OCI-LY7 (cell line): ENCODE measurements at regions not wholly inside any gene's neighbourhood (a gene's known extent, or its start where the extent isn't known, plus 50 kb on each side); places are given as distances from the start of the nearest gene placed in this dataset.

Experiments used
- BruUV-seq: library from RNA; stranded (reverse); fragments of 400-500 nt; replicated peaks from 2 replicates; lab custom pipeline; 2021; lab: Mats Ljungman, UMichigan
- CTCF ChIA-PET: fragments of 300-600 bp; sonication (Branson Sonifier 250); formaldehyde crosslinking; loops from one replicate; lab custom pipeline; 2022; ENCODE audit warnings: antibody characterized with exemption; ENCODE audit not compliant: unreplicated experiment; lab: Charles Lee
- POLR2A ChIA-PET: fragments of 300-600 bp; sonication (Branson Sonifier 250); formaldehyde crosslinking; loops from one replicate; lab custom pipeline; 2022; ENCODE audit warnings: antibody characterized with exemption; lab: Charles Lee
- DNase-seq: peaks from one replicate; pipeline ENCODE4 v3.0.0-alpha.2; 2015; ENCODE audit warnings: low spot score
- H2AFZ ChIP-seq: fragments of 200-600 bp; sonication (generic), shearing (Covaris generic); 2 replicates; pipeline ENCODE4 v1.6.1; 2014; ENCODE audit warnings: mild to moderate bottlenecking, antibody characterized with exemption, low read length, moderate library complexity
- H3K27ac ChIP-seq: fragments of 200-600 bp; sonication (generic); 2 replicates; pipeline ENCODE4 v1.5.1; 2014; ENCODE audit warnings: mixed run types, low read depth, mild to moderate bottlenecking, moderate library complexity, low read length, inconsistent platforms; ENCODE audit not compliant: poor library complexity, severe bottlenecking
- H3K36me3 ChIP-seq: fragments of 200-600 bp; sonication (generic); 2 replicates; pipeline ENCODE4 v1.6.1; 2014; ENCODE audit warnings: mild to moderate bottlenecking, antibody characterized with exemption, low read length, moderate library complexity, mixed read lengths; ENCODE audit not compliant: insufficient read depth
- H3K4me1 ChIP-seq: fragments of 200-600 bp; sonication (generic); 2 replicates; pipeline ENCODE4 v1.5.1; 2014; ENCODE audit warnings: mild to moderate bottlenecking, low read length; ENCODE audit not compliant: insufficient read depth, poor library complexity, severe bottlenecking
- H3K4me2 ChIP-seq: fragments of 200-600 bp; sonication (generic); 2 replicates; pipeline ENCODE4 v1.6.1; 2014; ENCODE audit warnings: mild to moderate bottlenecking, low read length
- H3K4me3 ChIP-seq: fragments of 200-600 bp; sonication (generic); 2 replicates; pipeline ENCODE4 v1.5.1; 2014; ENCODE audit warnings: mild to moderate bottlenecking, low read depth, low read length; ENCODE audit not compliant: poor library complexity, severe bottlenecking
- H3K79me2 ChIP-seq: fragments of 200-600 bp; sonication (generic); 2 replicates; pipeline ENCODE4 v1.6.1; 2016; ENCODE audit warnings: low read depth, mild to moderate bottlenecking, low read length, moderate library complexity, mixed read lengths; ENCODE audit not compliant: insufficient read depth
- H3K9me2 ChIP-seq: fragments of 200-600 bp; sonication (generic); 2 replicates; pipeline ENCODE4 v1.6.1; 2016; ENCODE audit warnings: mild to moderate bottlenecking, low read length, mixed read lengths; ENCODE audit not compliant: insufficient read depth
- H3K9me3 ChIP-seq: fragments of 200-600 bp; sonication (generic); 2 replicates; pipeline ENCODE4 v1.6.1; 2014; ENCODE audit warnings: mild to moderate bottlenecking, mixed run types, low read length, mixed read lengths
- H4K20me1 ChIP-seq: fragments of 200-600 bp; sonication (generic); 2 replicates; pipeline ENCODE4 v1.6.1; 2014; ENCODE audit warnings: mild to moderate bottlenecking, antibody characterized with exemption, low read length, moderate library complexity, mixed read lengths; ENCODE audit not compliant: insufficient read depth
- CTCF ChIP-seq: fragments of 200-600 bp; sonication (generic); conservative IDR thresholded peaks from 2 replicates; pipeline ENCODE4 v1.5.1; 2014; ENCODE audit warnings: mild to moderate bottlenecking, antibody characterized with exemption, low read length, moderate library complexity, mixed read lengths
- EZH2phosphoT487 ChIP-seq: fragments of 200-600 bp; sonication (generic); IDR thresholded peaks from 2 replicates; pipeline ENCODE4 v1.6.1; 2018; ENCODE audit warnings: low read depth, borderline replicate concordance, mild to moderate bottlenecking, mixed run types, antibody characterized with exemption, low read length, moderate library complexity, mixed read lengths
- intact Hi-C: fragments of 100-400 bp; cut with micrococcal nuclease; formaldehyde crosslinking; loops from one replicate; pipeline ENCODE4 v1.10.0; 2022; ENCODE audit not compliant: unreplicated experiment

- no TSS peak for BruUV-seq
- no peaks in the 10 kb centered on the region for H3K4me1 ChIP-seq
Measured at GRCh38 chr6:113480616-113481015, 376.5 kb upstream of the MARCKS start.

GRCh38 chr6:113481458-113481857, 375.7 kb upstream of the MARCKS start:
- no peaks in the 10 kb centered on the region for H3K9me3 ChIP-seq
- no peak overlapping the region for H3K4me3 ChIP-seq
- ChIA-PET CTCF (no interaction called here), POLR2A (interaction anchor here (0.6 to 0.8 kb wide), 2 partner anchors 9 to 62 kb away, joined by 3 read pairs; no protein-coding TSS in a partner anchor)
- no peak overlapping the region for H3K27ac ChIP-seq
- no peak for DNase-seq
- no peaks in the 10 kb centered on the region for H3K4me1 ChIP-seq
- no TSS peak for BruUV-seq
- H3K36me3 ChIP-seq, result no peaks in the 10 kb centered on the region
- no peaks in the 10 kb centered on the region for H3K9me2 ChIP-seq
- TF ChIP-seq CTCF (no peak), EZH2phosphoT487 (no peak)
- H3K4me2 ChIP-seq, result no peak overlapping the region
- no peak overlapping the region for H2AFZ ChIP-seq
- intact Hi-C loops, result loop anchor here (5.0 kb wide), 1 partner anchor 464 kb away; no protein-coding TSS in a partner anchor
- H4K20me1 ChIP-seq, result no peaks in the 10 kb centered on the region
- no peaks in the 10 kb centered on the region for H3K79me2 ChIP-seq

More at GRCh38 chr6:113480616-113481015, 376.5 kb upstream of the MARCKS start:
- no peaks in the 10 kb centered on the region for H3K79me2 ChIP-seq
- no peak overlapping the region for H2AFZ ChIP-seq
- H3K9me3 ChIP-seq, result no peaks in the 10 kb centered on the region
- H3K36me3 ChIP-seq, result no peaks in the 10 kb centered on the region
- H4K20me1 ChIP-seq, result no peaks in the 10 kb centered on the region
- CTCF ChIA-PET, result no interaction called here
- no peak overlapping the region for H3K4me2 ChIP-seq
- intact Hi-C loops, result loop anchor here (5.0 kb wide), 1 partner anchor 463 kb away; no protein-coding TSS in a partner anchor
- no peak overlapping the region for H3K4me3 ChIP-seq
- DNase-seq, result no peak
- no peak for TF ChIP-seq EZH2phosphoT487
- TF ChIP-seq CTCF, result no peak
- no peak overlapping the region for H3K27ac ChIP-seq
- no peaks in the 10 kb centered on the region for H3K9me2 ChIP-seq
- POLR2A ChIA-PET, result interaction anchor here (0.6 to 0.8 kb wide), 2 partner anchors 8 to 1016 kb away, joined by 3 read pairs; no protein-coding TSS in a partner anchor

GRCh38 chr6:113481910-113482309, 375.2 kb upstream of the MARCKS start:
- POLR2A ChIA-PET, result interaction anchor here (0.7 kb wide), 1 partner anchor 1958 kb away, joined by 3 read pairs; no protein-coding TSS in a partner anchor
- no TSS peak for BruUV-seq
- Histone ChIP-seq H3K4me1 (no peaks in the 10 kb centered on the region), H4K20me1 (no peaks in the 10 kb centered on the region), H3K27ac (no peak overlapping the region), H2AFZ (no peak overlapping the region), H3K9me2 (no peaks in the 10 kb centered on the region), H3K4me3 (no peak overlapping the region), H3K9me3 (no peaks in the 10 kb centered on the region), H3K4me2 (no peak overlapping the region), H3K79me2 (no peaks in the 10 kb centered on the region), H3K36me3 (no peaks in the 10 kb centered on the region)
- CTCF ChIA-PET, result no interaction called here
- DNase-seq, result no peak
- intact Hi-C loops, result loop anchor here (5.0 kb wide), 1 partner anchor 465 kb away; no protein-coding TSS in a partner anchor
- TF ChIP-seq CTCF (no peak), EZH2phosphoT487 (no peak)
